Mucosa of descending colon (tissue), 3 donors: ENCODE measurements at regions not wholly inside any gene's neighbourhood (a gene's known extent, or its start where the extent isn't known, plus 50 kb on each side); places are given as distances from the start of the nearest gene placed in this dataset.

Experiments used
- ATAC-seq: fragments of 200-7000 bp; cut with Tn5 transposase; one replicate; pipeline ENCODE4 v1.9.1; 2020; ENCODE audit warnings: mild to moderate bottlenecking, moderate library complexity
- DNase-seq, 3 donors: peaks; one replicate each; pipeline ENCODE4 v3.0.0-alpha.2; 2020
- H3K36me3 ChIP-seq: fragments of 200-600 bp; one replicate; pipeline ENCODE4 v1.8.0; 2021; ENCODE audit warnings: low read depth, mild to moderate bottlenecking
- H3K4me1 ChIP-seq: fragments of 200-600 bp; one replicate; pipeline ENCODE4 v1.8.0; 2021; ENCODE audit warnings: low read depth, mild to moderate bottlenecking
- H3K4me3 ChIP-seq: fragments of 200-600 bp; one replicate; pipeline ENCODE4 v1.8.0; 2021; ENCODE audit warnings: mild to moderate bottlenecking
- H3K9me3 ChIP-seq: fragments of 200-600 bp; one replicate; pipeline ENCODE4 v1.8.0; 2021; ENCODE audit warnings: mild to moderate bottlenecking
- intact Hi-C, 2 donors: fragments of 100-400 bp; cut with DNase I in 1 of 2; cut with micrococcal nuclease in 1 of 2; formaldehyde crosslinking; loops; one replicate each; pipeline versions ENCODE4 v1.11.0 to v1.11.1; 2022; cut with DNase I, micrococcal nuclease
- TF ChIP-seq, protein P1 (sequence below): fragments of 200-600 bp; IDR thresholded peaks from one replicate; pipeline ENCODE4 v1.8.0; 2022; ENCODE audit warnings: antibody characterized with exemption, mild to moderate bottlenecking
- donor health status: DM: no; HTN: no; CAD: no; lungs with moderate emphysema.
- donor health status: DM: no; HTN: no; CAD: no.
- donor health status: DM: no; HTN: yes; CAD: no.

DNA sequence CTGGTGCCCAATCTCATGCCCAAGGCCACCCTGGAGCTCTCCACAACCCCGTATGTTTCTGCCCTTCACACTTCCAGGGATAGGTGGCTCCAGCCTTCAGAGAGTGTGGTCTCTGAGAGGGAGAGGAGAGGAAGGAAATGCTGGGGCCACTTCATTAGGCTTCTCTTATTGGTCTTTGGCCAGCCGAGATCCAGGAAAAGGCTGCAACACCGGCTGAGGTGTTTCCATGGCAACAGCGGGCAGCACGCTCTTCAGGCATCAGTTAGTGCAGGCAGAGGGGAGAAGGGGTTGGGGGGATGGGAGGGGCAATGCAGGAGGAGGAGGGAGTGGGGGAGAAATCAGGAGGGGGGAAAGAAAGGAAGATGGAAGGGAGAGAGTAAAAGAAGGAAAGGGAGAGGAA is 275.1 kb upstream of the GJB5 start:
- ATAC-seq: no peak
- intact Hi-C loops: no loop called here
- no peak for DNase-seq
- H3K9me3 ChIP-seq: no peaks in the 10 kb centered on the region
- no peaks in the 10 kb centered on the region for H3K36me3 ChIP-seq
- H3K4me3 ChIP-seq: no peak overlapping the region
- no peaks in the 10 kb centered on the region for H3K4me1 ChIP-seq
- TF ChIP-seq, protein P1, sequence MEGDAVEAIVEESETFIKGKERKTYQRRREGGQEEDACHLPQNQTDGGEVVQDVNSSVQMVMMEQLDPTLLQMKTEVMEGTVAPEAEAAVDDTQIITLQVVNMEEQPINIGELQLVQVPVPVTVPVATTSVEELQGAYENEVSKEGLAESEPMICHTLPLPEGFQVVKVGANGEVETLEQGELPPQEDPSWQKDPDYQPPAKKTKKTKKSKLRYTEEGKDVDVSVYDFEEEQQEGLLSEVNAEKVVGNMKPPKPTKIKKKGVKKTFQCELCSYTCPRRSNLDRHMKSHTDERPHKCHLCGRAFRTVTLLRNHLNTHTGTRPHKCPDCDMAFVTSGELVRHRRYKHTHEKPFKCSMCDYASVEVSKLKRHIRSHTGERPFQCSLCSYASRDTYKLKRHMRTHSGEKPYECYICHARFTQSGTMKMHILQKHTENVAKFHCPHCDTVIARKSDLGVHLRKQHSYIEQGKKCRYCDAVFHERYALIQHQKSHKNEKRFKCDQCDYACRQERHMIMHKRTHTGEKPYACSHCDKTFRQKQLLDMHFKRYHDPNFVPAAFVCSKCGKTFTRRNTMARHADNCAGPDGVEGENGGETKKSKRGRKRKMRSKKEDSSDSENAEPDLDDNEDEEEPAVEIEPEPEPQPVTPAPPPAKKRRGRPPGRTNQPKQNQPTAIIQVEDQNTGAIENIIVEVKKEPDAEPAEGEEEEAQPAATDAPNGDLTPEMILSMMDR: no peak

DNA sequence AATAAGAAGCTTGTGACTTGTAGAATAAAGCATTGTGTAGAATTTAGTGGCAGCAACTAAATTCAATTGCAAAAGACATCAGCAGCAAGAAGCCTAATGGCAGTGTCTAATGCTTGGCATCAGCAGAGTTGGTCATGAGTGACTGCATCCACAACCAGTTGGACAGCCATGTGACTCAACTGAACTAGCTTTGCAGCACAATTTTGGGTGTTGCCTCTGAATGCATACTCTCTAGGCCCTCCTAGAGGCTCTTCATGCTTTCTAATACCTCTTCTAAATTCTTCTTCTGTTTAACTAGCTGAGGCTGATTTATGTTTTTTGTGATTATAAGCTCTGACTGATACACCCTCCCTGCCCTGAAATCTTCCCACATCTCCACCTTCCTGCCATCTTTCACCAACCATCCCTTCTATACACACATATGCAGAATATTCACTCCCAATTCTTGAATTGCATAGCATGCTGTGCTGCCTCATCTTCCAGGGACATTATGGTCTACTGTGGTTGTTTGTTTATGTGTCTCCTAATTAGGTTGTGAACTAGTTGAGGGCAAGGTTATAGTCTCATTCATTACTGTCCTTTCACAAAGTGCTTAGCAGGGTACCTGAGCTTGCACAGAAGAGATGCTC is 266.7 kb upstream of the GJB5 start:
- Histone ChIP-seq H3K36me3 (no peaks in the 10 kb centered on the region), H3K9me3 (peaks cover 4% of the 10 kb centered on the region), H3K4me3 (no peak overlapping the region), H3K4me1 (no peaks in the 10 kb centered on the region)
- TF ChIP-seq, protein P1: no peak
- DNase-seq: no peak
- intact Hi-C loops: no loop called here
- ATAC-seq: no peak

DNA sequence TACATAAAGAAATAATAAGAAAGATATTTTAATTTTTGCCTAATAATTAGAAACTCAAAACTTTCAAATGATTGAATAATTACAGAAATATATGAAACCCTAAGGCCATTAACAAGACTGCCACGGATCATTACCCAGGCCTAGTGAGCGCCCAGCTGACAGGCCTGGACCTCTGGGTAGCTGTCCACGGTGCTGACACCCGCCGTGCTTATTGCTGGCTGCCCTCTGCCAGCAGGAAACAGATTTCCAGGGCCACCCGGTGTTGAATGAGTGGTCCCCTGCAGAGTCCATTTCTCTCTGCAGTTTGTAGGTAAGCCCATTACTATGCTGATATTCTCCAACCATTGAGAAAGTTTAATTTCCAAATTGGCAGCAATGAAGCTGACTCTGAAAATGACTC is 254.4 kb upstream of the GJB5 start:
- Histone ChIP-seq H3K9me3 (no peaks in the 10 kb centered on the region), H3K36me3 (no peaks in the 10 kb centered on the region), H3K4me1 (no peaks in the 10 kb centered on the region), H3K4me3 (no peak overlapping the region)
- ATAC-seq: no peak
- intact Hi-C loops: no loop called here
- DNase-seq: peak in 2 of 3 donors; percentile 30 to 36
- TF ChIP-seq, protein P1: no peak

DNA sequence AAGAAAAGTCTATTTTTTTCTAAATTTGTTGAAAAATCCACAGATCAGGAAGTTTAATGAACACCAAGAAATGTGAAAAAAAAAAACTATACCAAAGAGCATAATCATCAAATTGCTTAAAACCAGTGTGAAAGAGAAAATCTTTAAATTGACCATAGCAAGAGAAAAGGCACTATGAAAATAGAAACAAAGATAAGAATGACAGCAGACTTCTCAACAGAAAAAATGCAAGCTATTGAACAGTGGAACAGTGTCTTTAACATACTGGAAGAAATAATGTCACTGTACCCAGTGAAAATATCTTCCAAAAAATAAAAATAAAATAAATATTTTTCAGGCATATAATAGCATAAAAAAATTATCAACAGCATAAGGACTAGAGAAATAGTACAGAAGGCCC is 243.0 kb upstream of the GJB5 start:
- DNase-seq: no peak

DNA sequence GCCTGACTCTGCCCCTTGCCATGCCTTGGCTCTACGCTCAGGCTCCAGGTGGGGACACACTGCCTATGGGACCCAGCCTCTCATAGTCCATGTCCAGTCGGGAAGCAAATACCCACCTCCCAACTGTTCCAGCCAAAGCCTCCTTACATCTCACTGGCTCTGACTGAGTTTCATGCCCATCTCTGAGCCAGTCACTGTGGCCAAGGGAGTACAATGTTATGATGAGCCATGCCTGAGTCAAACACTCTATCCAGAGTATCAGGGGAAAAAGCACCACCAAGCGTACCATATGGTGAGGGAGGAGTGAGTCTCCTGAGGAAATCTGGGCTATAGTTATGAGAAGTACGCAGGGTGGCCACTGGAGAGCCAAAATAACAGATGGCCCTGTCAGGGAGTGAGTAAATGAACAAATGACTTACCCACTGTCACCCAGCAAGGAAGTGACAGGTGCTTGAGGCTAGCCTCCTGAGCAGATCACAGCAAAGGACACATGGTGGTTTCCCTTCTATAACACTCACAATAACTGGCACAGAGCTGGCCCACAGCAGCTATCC is 236.6 kb upstream of the GJB5 start:
- no peak for ATAC-seq
- no peak for DNase-seq
- Histone ChIP-seq H3K4me1 (no peaks in the 10 kb centered on the region), H3K36me3 (no peaks in the 10 kb centered on the region), H3K9me3 (peaks cover 4% of the 10 kb centered on the region), H3K4me3 (no peak overlapping the region)
- TF ChIP-seq, protein P1: no peak
- intact Hi-C loops: no loop called here

More for the DNA sequence above, 243.0 kb upstream of the GJB5 start:
- Histone ChIP-seq H3K4me1 (no peaks in the 10 kb centered on the region), H3K4me3 (no peak overlapping the region), H3K36me3 (no peaks in the 10 kb centered on the region), H3K9me3 (peaks cover 37% of the 10 kb centered on the region)
- TF ChIP-seq, protein P1: no peak
- intact Hi-C loops: no loop called here
- ATAC-seq: no peak
